GM21367 (cell line): ENCODE measurements at regions not wholly inside any gene's neighbourhood (a gene's known extent, or its start where the extent isn't known, plus 50 kb on each side); places are given as distances from the start of the nearest gene placed in this dataset.
"Not testable (repeated sequence)": the region's sequence is repeated elsewhere in the genome, so short reads cannot be mapped to it uniquely, and the experiment has no call there.

Experiments used
- ATAC-seq: cut with Tn5 transposase; IDR thresholded peaks from one replicate; pipeline ENCODE4 v1.9.1; 2021; ENCODE audit not compliant: unreplicated experiment

- ATAC-seq, result not testable (repeated sequence)
These were observed 63.9 kb upstream of the SEC22B start for GRCh38 chr1:120240181-120240580.

DNA sequence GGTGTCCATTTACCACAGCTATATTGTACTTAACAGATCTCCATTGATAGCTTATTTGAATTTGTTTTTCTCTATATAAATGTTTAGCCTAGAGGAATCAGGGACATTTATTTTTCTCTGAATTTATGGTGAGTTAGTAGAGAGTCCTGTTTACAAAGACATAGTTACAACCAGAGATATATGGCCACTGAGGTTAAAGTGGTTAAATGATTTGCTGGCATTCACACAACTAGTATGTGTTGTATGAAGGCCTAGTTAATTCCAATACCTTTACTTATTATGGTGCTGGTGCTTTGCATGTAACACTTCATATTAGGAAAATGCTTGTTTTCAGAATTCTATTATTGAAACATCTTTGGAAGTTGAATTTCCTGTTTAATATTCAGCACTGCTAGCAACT lies 63.0 kb upstream of the SEC22B start:
- ATAC-seq, result not testable (repeated sequence)

- ATAC-seq, result not testable (repeated sequence)
These were observed 62.5 kb upstream of the SEC22B start for GRCh38 chr1:120238867-120239266.

DNA sequence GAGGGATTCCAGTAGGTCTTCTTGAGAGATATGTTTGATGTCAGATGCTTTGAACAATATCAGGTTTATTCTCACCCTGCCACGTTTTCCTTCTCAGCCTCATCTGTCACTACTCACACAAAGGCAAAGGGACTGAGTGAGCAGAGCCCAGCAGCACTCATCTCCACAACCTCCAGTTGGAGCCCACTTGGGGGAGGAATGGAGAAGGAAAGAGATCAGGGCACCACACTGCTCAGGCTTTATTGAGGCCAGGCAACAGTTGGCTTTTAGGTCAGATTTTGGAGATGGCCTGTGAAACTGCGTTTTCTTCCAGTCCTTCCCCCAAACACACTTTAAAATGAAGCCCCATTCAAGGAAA lies 57.3 kb upstream of the SEC22B start:
- ATAC-seq, result not testable (repeated sequence)

- ATAC-seq, result not testable (repeated sequence)
These were observed 56.7 kb upstream of the SEC22B start for GRCh38 chr1:120232834-120233660.

GRCh38 chr1:120229835-120230234 lies 53.5 kb upstream of the SEC22B start:
- ATAC-seq, result not testable (repeated sequence)
